Activated CD8-positive, alpha-beta T cell treated with anti-CD3 and anti-CD28 coated beads for 36 hours (primary cell): ENCODE measurements at regions not wholly inside any gene's neighbourhood (a gene's known extent, or its start where the extent isn't known, plus 50 kb on each side); places are given as distances from the start of the nearest gene placed in this dataset.
"Not testable (repeated sequence)": the region's sequence is repeated elsewhere in the genome, so short reads cannot be mapped to it uniquely, and the experiment has no call there.

Experiments used
- ATAC-seq: fragments of 200-7000 bp; cut with Tn5 transposase; one replicate; pipeline ENCODE4 v1.10.0; 2021; ENCODE audit warnings: mild to moderate bottlenecking, moderate library complexity
- CTCF ChIA-PET: fragments of 350-600 bp; sonication (Branson Sonifier 250); formaldehyde crosslinking; loops from one replicate; lab custom pipeline; 2021; ENCODE audit warnings: antibody characterized with exemption; lab: Charles Lee
- POLR2A ChIA-PET: fragments of 350-600 bp; sonication (Branson Sonifier 250); formaldehyde crosslinking; loops from one replicate; lab custom pipeline; 2021; ENCODE audit warnings: antibody characterized with exemption; lab: Charles Lee
- DNase-seq: peaks from one replicate; pipeline ENCODE4 v3.0.0-alpha.2; 2020
- H3K27ac Mint-ChIP-seq: one replicate; pipeline ENCODE4 v1.8.0; 2021; ENCODE audit warnings: mild to moderate bottlenecking, mixed read lengths
- H3K27me3 Mint-ChIP-seq: one replicate; pipeline ENCODE4 v1.8.0; 2021; ENCODE audit warnings: mixed read lengths
- H3K36me3 Mint-ChIP-seq: one replicate; pipeline ENCODE4 v1.8.0; 2021; ENCODE audit warnings: low read depth, mixed read lengths
- H3K4me1 Mint-ChIP-seq: one replicate; pipeline ENCODE4 v1.8.0; 2021; ENCODE audit warnings: low read depth, mixed read lengths
- H3K4me3 Mint-ChIP-seq: one replicate; pipeline ENCODE4 v1.8.0; 2021; ENCODE audit warnings: mild to moderate bottlenecking, moderate library complexity, mixed read lengths
- H3K9me3 Mint-ChIP-seq: one replicate; pipeline ENCODE4 v1.8.0; 2021; ENCODE audit warnings: mixed read lengths
- CTCF ChIP-seq: fragments of 200-600 bp; IDR thresholded peaks from one replicate; pipeline ENCODE4 v1.8.0; 2022; ENCODE audit warnings: antibody characterized with exemption, mild to moderate bottlenecking
- intact Hi-C: fragments of 100-400 bp; cut with micrococcal nuclease; formaldehyde crosslinking; loops from one replicate; pipeline ENCODE4 v1.10.0; 2022

- intact Hi-C loops, result no loop called here
- ATAC-seq, result no peak
- TF ChIP-seq CTCF, result no peak
- no peaks in the 10 kb centered on the region for H3K4me1 Mint-ChIP-seq
- CTCF ChIA-PET, result no interaction called here
- POLR2A ChIA-PET, result no interaction called here
- H3K9me3 Mint-ChIP-seq, result peaks cover 97% of the 10 kb centered on the region
- no peak overlapping the region for H3K27ac Mint-ChIP-seq
- DNase-seq, result no peak
- H3K4me3 Mint-ChIP-seq, result no peak overlapping the region
- H3K36me3 Mint-ChIP-seq, result peaks cover 55% of the 10 kb centered on the region
- H3K27me3 Mint-ChIP-seq, result no peaks in the 10 kb centered on the region
Measured at GRCh38 chr2:89819809-89820208, 1128.3 kb downstream of the RPIA start.

DNA sequence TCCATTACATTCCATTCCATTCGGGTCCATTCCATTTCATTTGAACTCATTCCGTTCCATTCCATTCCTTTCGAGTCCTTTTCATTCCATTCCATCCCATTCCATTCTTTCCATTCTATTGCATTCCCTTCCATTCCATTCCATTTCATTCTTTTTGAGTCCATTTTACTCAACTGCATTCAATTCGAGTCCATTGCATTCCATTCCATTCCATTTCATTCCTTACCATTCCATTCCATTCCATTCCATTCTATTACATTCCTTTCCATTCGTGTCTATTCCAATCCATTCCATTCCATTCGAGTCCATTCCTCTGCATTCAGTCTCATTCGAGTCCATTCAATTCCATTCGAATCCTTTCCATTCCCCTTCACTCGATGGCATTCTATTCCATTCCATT lies 1128.8 kb downstream of the RPIA start:
- no peaks in the 10 kb centered on the region for H3K4me1 Mint-ChIP-seq
- CTCF ChIA-PET, result no interaction called here
- POLR2A ChIA-PET, result no interaction called here
- no peak overlapping the region for H3K4me3 Mint-ChIP-seq
- ATAC-seq (no peak), DNase-seq (no peak)
- no peak for TF ChIP-seq CTCF
- no peak overlapping the region for H3K27ac Mint-ChIP-seq
- peaks cover 51% of the 10 kb centered on the region for H3K36me3 Mint-ChIP-seq
- peaks cover 97% of the 10 kb centered on the region for H3K9me3 Mint-ChIP-seq
- no peaks in the 10 kb centered on the region for H3K27me3 Mint-ChIP-seq
- intact Hi-C loops, result no loop called here

- DNase-seq (no peak), ATAC-seq (no peak)
- no peaks in the 10 kb centered on the region for H3K4me1 Mint-ChIP-seq
- H3K9me3 Mint-ChIP-seq, result peaks cover 87% of the 10 kb centered on the region
- peaks cover 49% of the 10 kb centered on the region for H3K36me3 Mint-ChIP-seq
- H3K27ac Mint-ChIP-seq, result no peak overlapping the region
- no peak overlapping the region for H3K4me3 Mint-ChIP-seq
- intact Hi-C loops, result no loop called here
- no peak for TF ChIP-seq CTCF
- H3K27me3 Mint-ChIP-seq, result no peaks in the 10 kb centered on the region
- ChIA-PET CTCF (no interaction called here), POLR2A (no interaction called here)
Measured at GRCh38 chr2:89821455-89821945, 1130.0 kb downstream of the RPIA start.

DNA sequence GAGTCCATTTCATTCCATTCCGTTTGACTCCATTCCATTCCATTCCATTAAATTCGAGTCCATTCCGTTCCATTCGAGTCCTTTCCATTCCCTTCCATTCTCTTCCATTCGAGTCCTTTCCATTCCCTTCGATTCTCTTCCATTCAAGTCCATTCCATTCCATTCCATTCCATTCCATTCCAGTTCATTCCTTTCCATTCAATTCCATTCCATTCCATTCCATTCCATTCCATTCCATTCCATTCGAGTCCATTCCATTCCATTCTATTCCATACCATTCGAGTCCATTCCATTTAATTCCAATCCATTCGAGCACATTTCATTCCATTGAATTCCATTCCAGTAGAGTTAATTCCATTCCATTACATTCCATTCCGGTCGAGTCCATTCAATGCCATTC lies 1130.9 kb downstream of the RPIA start:
- H3K4me3 Mint-ChIP-seq, DNase-seq, H3K27ac Mint-ChIP-seq, POLR2A ChIA-PET, H3K4me1 Mint-ChIP-seq, CTCF ChIA-PET, intact Hi-C loops, H3K27me3 Mint-ChIP-seq, ATAC-seq: not testable (repeated sequence)
- Mint-ChIP-seq H3K9me3 (peaks cover 78% of the 10 kb centered on the region), H3K36me3 (peaks cover 46% of the 10 kb centered on the region)

GRCh38 chr2:89823556-89823955 lies 1132.1 kb downstream of the RPIA start:
- POLR2A ChIA-PET, result no interaction called here
- Mint-ChIP-seq H3K4me1 (no peaks in the 10 kb centered on the region), H3K27ac (no peak overlapping the region), H3K9me3 (peaks cover 68% of the 10 kb centered on the region), H3K4me3 (no peak overlapping the region), H3K27me3 (no peaks in the 10 kb centered on the region), H3K36me3 (peaks cover 34% of the 10 kb centered on the region)
- intact Hi-C loops, result no loop called here
- ATAC-seq (no peak), DNase-seq (no peak)
- CTCF ChIA-PET, result no interaction called here
- TF ChIP-seq CTCF, result no peak

- Mint-ChIP-seq H3K27me3 (no peaks in the 10 kb centered on the region), H3K27ac (no peak overlapping the region), H3K4me3 (no peak overlapping the region), H3K9me3 (peaks cover 64% of the 10 kb centered on the region), H3K36me3 (peaks cover 26% of the 10 kb centered on the region), H3K4me1 (no peaks in the 10 kb centered on the region)
- no peak for TF ChIP-seq CTCF
- ATAC-seq (no peak), DNase-seq (no peak)
- POLR2A ChIA-PET, result no interaction called here
- CTCF ChIA-PET, result no interaction called here
- intact Hi-C loops, result no loop called here
Measured at GRCh38 chr2:89825034-89825433, 1133.6 kb downstream of the RPIA start.

DNA sequence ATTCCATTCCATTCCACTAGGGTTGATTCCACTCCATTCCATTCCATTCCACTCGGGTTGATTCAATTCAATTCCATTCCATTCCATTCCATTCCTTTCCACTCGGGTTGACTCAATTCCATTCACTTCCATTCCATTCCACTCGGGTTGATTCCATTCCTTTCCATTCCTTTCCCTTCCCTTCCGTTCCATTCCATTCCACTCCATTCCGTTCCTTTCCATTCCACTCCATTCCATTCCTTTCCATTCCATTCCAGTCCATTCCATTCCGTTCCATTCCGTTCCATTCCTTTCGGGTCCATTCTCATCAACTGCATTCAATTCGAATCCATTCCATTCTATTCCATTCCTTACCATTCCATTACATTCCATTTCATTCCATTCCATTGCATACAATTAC lies 1135.3 kb downstream of the RPIA start:
- H3K4me3 Mint-ChIP-seq, POLR2A ChIA-PET, H3K27ac Mint-ChIP-seq, H3K4me1 Mint-ChIP-seq, intact Hi-C loops, DNase-seq, ATAC-seq, H3K27me3 Mint-ChIP-seq, CTCF ChIA-PET: not testable (repeated sequence)
- peaks cover 21% of the 10 kb centered on the region for H3K36me3 Mint-ChIP-seq
- peaks cover 64% of the 10 kb centered on the region for H3K9me3 Mint-ChIP-seq

DNA sequence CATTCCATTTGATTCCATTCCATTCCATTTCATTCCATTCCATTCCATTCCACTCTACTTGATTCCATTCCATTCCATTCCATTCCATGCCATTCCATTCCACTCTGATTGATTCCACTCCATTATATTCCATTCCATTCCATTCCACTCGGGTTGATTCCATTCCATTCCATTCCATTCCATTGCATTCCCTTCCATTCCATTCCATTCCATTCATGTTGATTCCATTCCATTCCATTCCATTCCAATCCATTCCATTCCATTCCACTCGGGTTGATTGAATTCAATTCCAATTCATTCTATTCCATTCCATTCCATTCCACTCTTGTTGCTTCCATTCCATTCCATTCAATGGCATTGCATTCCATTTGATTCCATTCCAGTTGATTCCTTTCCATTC lies 1136.4 kb downstream of the RPIA start:
- POLR2A ChIA-PET, CTCF ChIA-PET, H3K4me1 Mint-ChIP-seq, H3K4me3 Mint-ChIP-seq, intact Hi-C loops, ATAC-seq, H3K27me3 Mint-ChIP-seq, H3K27ac Mint-ChIP-seq, DNase-seq: not testable (repeated sequence)
- Mint-ChIP-seq H3K36me3 (peaks cover 22% of the 10 kb centered on the region), H3K9me3 (peaks cover 63% of the 10 kb centered on the region)
